Gastrocnemius medialis (tissue), 4 donors: ENCODE measurements at regions not wholly inside any gene's neighbourhood (a gene's known extent, or its start where the extent isn't known, plus 50 kb on each side); places are given as distances from the start of the nearest gene placed in this dataset.

Experiments used
- POLR2A ChIP-seq, 2 donors: fragments of 450-650 bp; IDR thresholded peaks; one replicate each; pipeline ENCODE4 v1.6.1; 2017; ENCODE audit warnings: antibody characterized with exemption in 2 of 2, mild to moderate bottlenecking in 2 of 2, moderate library complexity in 2 of 2
- TF ChIP-seq, protein P1 (sequence below), 5 experiments: fragments of 450-650 bp in 3 of 5; fragments of 200-600 bp in 2 of 5; sonication (generic) in 2 of 5; IDR thresholded peaks in 4 of 5; conservative IDR thresholded peaks in 1 of 5; 1 replicate in 4 of 5; 2 replicates in 1 of 5; pipeline ENCODE4 v1.5.1; 2016 to 2019; ENCODE audit warnings: antibody characterized with exemption in 5 of 5, mild to moderate bottlenecking in 3 of 5, moderate library complexity in 3 of 5

DNA sequence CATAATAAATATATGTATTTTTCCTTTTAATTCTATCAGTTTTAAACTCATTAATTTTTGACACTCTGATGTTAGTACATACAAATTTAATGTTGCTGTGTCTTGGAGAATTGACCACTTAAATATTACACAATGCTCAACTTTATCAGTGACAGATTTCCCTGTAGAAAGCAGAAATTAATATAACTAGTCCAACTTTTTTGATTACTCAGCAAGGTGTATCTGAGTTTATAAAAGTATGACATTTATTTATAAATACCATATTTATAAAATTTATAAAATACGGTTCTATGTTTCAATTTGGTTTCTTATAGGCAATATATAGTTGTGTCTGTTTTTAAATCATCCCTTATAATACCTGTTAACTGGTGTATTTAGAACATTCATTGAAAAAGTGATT lies 350.0 kb upstream of the EYS start:
- TF ChIP-seq, protein P1, sequence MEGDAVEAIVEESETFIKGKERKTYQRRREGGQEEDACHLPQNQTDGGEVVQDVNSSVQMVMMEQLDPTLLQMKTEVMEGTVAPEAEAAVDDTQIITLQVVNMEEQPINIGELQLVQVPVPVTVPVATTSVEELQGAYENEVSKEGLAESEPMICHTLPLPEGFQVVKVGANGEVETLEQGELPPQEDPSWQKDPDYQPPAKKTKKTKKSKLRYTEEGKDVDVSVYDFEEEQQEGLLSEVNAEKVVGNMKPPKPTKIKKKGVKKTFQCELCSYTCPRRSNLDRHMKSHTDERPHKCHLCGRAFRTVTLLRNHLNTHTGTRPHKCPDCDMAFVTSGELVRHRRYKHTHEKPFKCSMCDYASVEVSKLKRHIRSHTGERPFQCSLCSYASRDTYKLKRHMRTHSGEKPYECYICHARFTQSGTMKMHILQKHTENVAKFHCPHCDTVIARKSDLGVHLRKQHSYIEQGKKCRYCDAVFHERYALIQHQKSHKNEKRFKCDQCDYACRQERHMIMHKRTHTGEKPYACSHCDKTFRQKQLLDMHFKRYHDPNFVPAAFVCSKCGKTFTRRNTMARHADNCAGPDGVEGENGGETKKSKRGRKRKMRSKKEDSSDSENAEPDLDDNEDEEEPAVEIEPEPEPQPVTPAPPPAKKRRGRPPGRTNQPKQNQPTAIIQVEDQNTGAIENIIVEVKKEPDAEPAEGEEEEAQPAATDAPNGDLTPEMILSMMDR (IDR thresholded peaks at IDR 0.05 in 4 of 5, conservative IDR thresholded peaks at IDR 0.05 in 1 of 5): no peak
- no peak for TF ChIP-seq POLR2A (IDR thresholded peaks at IDR 0.05)
